ENCODE measurements at regions not wholly inside any gene's neighbourhood (a gene's known extent, or its start where the extent isn't known, plus 50 kb on each side); places are given as distances from the start of the nearest gene placed in this dataset.
A peak's percentile ranks its signal among the peaks of the same experiment; 100 is the strongest.

GRCh38 chr14:80395031-80395430 is 183.7 kb upstream of the DIO2 start:
- no peak for TF ChIP-seq CTCF (conservative IDR thresholded peaks at IDR 0.05)
- H3K27ac ChIP-seq, result no peak overlapping the region

- no peak overlapping the region for H3K27ac ChIP-seq
- no peak for TF ChIP-seq CTCF (conservative IDR thresholded peaks at IDR 0.05)
Observed at GRCh38 chr14:80393766-80394165, 182.5 kb upstream of the DIO2 start.

- no peak overlapping the region for H3K27ac ChIP-seq
Observed at GRCh38 chr14:80390906-80391305, 179.6 kb upstream of the DIO2 start.

GRCh38 chr14:80388980-80389711 is 177.8 kb upstream of the DIO2 start:
- H3K27ac ChIP-seq, result no peak overlapping the region

More at GRCh38 chr14:80390906-80391305, 179.6 kb upstream of the DIO2 start:
- no peak for TF ChIP-seq CTCF (conservative IDR thresholded peaks at IDR 0.05)

GRCh38 chr14:80387563-80387981 is 176.3 kb upstream of the DIO2 start:
- TF ChIP-seq CTCF (conservative IDR thresholded peaks at IDR 0.05), result no peak
- H3K27ac ChIP-seq, result no peak overlapping the region

More at GRCh38 chr14:80388980-80389711, 177.8 kb upstream of the DIO2 start:
- TF ChIP-seq CTCF (conservative IDR thresholded peaks at IDR 0.05), result no peak

- H3K27ac ChIP-seq, result peak overlapping the region; percentile 7; the same call in 1 of the 2 replicates
- TF ChIP-seq CTCF (conservative IDR thresholded peaks at IDR 0.05), result no peak
Observed at GRCh38 chr14:80385336-80385735, 174.0 kb upstream of the DIO2 start.

- no peak overlapping the region for H3K27ac ChIP-seq
- TF ChIP-seq CTCF (conservative IDR thresholded peaks at IDR 0.05), result no peak
Observed at GRCh38 chr14:80383223-80383622, 171.9 kb upstream of the DIO2 start.

Data from VCaP (cell line).